HepG2 (cell line): ENCODE measurements at regions not wholly inside any gene's neighbourhood (a gene's known extent, or its start where the extent isn't known, plus 50 kb on each side); places are given as distances from the start of the nearest gene placed in this dataset.

ENCODE experiments used
- ATAC-seq: fragments of 200-7000 bp; cut with Tn5 transposase; 3 replicates; pipeline ENCODE4 v1.9.1; 2020; ENCODE audit warnings: mild to moderate bottlenecking, moderate library complexity
- BruUV-seq: library from RNA; stranded (reverse); fragments of 400-500 nt; replicated peaks from 2 replicates; lab custom pipeline; 2021; lab: Mats Ljungman, UMichigan
- CTCF ChIA-PET: fragments of 300-600 bp; formaldehyde crosslinking; extraction: SDS; loops from one replicate; lab custom pipeline; 2021; ENCODE audit warnings: low total read pairs, inconsistent platforms, low intra/inter-chr PET ratio; lab: Yijun Ruan, JAX
- POLR2A ChIA-PET: fragments of 350-600 bp; sonication (Branson Sonifier 250); formaldehyde crosslinking; loops from one replicate; lab custom pipeline; 2020; ENCODE audit warnings: antibody characterized with exemption, inconsistent platforms; lab: Yijun Ruan, JAX
- DNase-seq: peaks from one replicate; pipeline ENCODE4 v3.0.0-alpha.2; 2015; ENCODE audit warnings: low spot score
- FAIRE-seq: peaks from 3 replicates; lab custom pipeline; 2011; peaks lifted over from hg19 to GRCh38; lab: Jason Lieb, UNC
- H2AFZ ChIP-seq: one replicate; pipeline ENCODE4 v1.6.1; 2011; ENCODE audit warnings: low read length, inconsistent platforms
- H3K27ac ChIP-seq: fragments of 300-600 bp; 3 replicates; pipeline ENCODE4 v1.8.0; 2011; ENCODE audit warnings: mixed run types, mild to moderate bottlenecking, mixed read lengths, low read length, inconsistent platforms; ENCODE audit not compliant: insufficient read depth; ENCODE audit errors: extremely low read length
- H3K27me3 ChIP-seq, 2 experiments: fragments of 200-600 bp in 1 of 2; 2 replicates in 1 of 2; 3 replicates in 1 of 2; pipeline versions ENCODE4 v1.6.0 to v1.8.0; 2011; ENCODE audit warnings: low read length in 2 of 2, mild to moderate bottlenecking in 2 of 2, moderate library complexity in 2 of 2, inconsistent platforms in 1 of 2; ENCODE audit not compliant: insufficient read depth in 2 of 2, control insufficient read depth in 1 of 2
- H3K36me3 ChIP-seq, 2 experiments: fragments of 200-600 bp in 1 of 2; replicated peaks in 1 of 2; 2 replicates in 1 of 2; 3 replicates in 1 of 2; pipeline versions ENCODE4 v1.5.1 to v1.8.0; 2011; ENCODE audit warnings: low read length in 2 of 2, inconsistent platforms in 1 of 2; ENCODE audit not compliant: insufficient read depth in 2 of 2, control insufficient read depth in 1 of 2
- H3K4me1 ChIP-seq: 2 replicates; pipeline ENCODE4 v1.5.1; 2012; ENCODE audit warnings: low read length, inconsistent platforms; ENCODE audit not compliant: insufficient read depth
- H3K4me2 ChIP-seq: 2 replicates; pipeline ENCODE4 v1.6.0; 2011; ENCODE audit warnings: low read depth, low read length, inconsistent platforms
- H3K4me3 ChIP-seq, 3 experiments: fragments of 200-600 bp in 1 of 3; sonication (generic), shearing (Covaris generic) in 1 of 3; replicated peaks in 1 of 3; 2 replicates each; pipeline ENCODE4 v1.5.1; 2011 to 2016; ENCODE audit warnings: low read length in 3 of 3, inconsistent platforms in 2 of 3, low read depth in 2 of 3, mild to moderate bottlenecking in 2 of 3, control low read depth in 1 of 3, mixed read lengths in 1 of 3; ENCODE audit not compliant: insufficient read depth in 1 of 3
- H3K79me2 ChIP-seq: one replicate; pipeline ENCODE4 v1.6.1; 2011; ENCODE audit warnings: low read length, inconsistent platforms; ENCODE audit not compliant: insufficient read depth
- H3K9ac ChIP-seq: 2 replicates; pipeline ENCODE4 v1.6.0; 2011; ENCODE audit warnings: mild to moderate bottlenecking, low read depth, low read length, inconsistent platforms; ENCODE audit not compliant: insufficient read depth
- H3K9me3 ChIP-seq: 2 replicates; pipeline ENCODE4 v1.5.1; 2012; ENCODE audit warnings: mild to moderate bottlenecking, low read length
- H4K20me1 ChIP-seq: 2 replicates; pipeline ENCODE4 v1.6.0; 2011; ENCODE audit warnings: inconsistent platforms, mild to moderate bottlenecking, low read length, moderate library complexity; ENCODE audit not compliant: insufficient read depth
- CBFB ChIP-seq: sonication (generic); formaldehyde crosslinking; IDR thresholded peaks from 2 replicates; pipeline ENCODE4 v1.4.0; 2020; ENCODE audit warnings: missing genetic modification reagents
- CCDC6 ChIP-seq: sonication (generic); formaldehyde crosslinking; IDR thresholded peaks from 2 replicates; pipeline ENCODE4 v1.8.1; 2022; ENCODE audit warnings: mild to moderate bottlenecking, missing genetic modification reagents, moderate library complexity
- MAFK ChIP-seq, 2 experiments: IDR thresholded peaks in 1 of 2; conservative IDR thresholded peaks in 1 of 2; 2 replicates each; pipeline ENCODE4 v1.6.1; 2011; ENCODE audit warnings: improper control_type of control experiment in 2 of 2, low read length in 2 of 2
- MNT ChIP-seq: fragments of 450-650 bp; IDR thresholded peaks from 2 replicates; pipeline ENCODE4 v1.6.1; 2016
- NCOA1 ChIP-seq: sonication (generic); formaldehyde crosslinking; IDR thresholded peaks from 2 replicates; pipeline ENCODE4 v1.9.0; 2021; ENCODE audit warnings: missing genetic modification reagents
- NONO ChIP-seq, 2 experiments: fragments of 450-650 bp in 1 of 2; sonication (generic) in 1 of 2; formaldehyde crosslinking in 1 of 2; IDR thresholded peaks in 1 of 2; conservative IDR thresholded peaks in 1 of 2; 2 replicates each; pipeline versions ENCODE4 v1.6.1 to v1.8.0; 2017 to 2022; ENCODE audit warnings: mild to moderate bottlenecking in 1 of 2, missing genetic modification reagents in 1 of 2, moderate library complexity in 1 of 2
- REL ChIP-seq: sonication (generic); formaldehyde crosslinking; conservative IDR thresholded peaks from 2 replicates; pipeline ENCODE4 v1.8.0; 2022; ENCODE audit warnings: mild to moderate bottlenecking, missing genetic modification reagents, moderate library complexity
- SAFB2 ChIP-seq: sonication (generic); formaldehyde crosslinking; IDR thresholded peaks from 2 replicates; pipeline ENCODE4 v1.5.1; 2020; ENCODE audit warnings: missing genetic modification reagents, low read depth, mild to moderate bottlenecking, borderline replicate concordance
- ZC3H4 ChIP-seq: sonication (generic); formaldehyde crosslinking; IDR thresholded peaks from 2 replicates; pipeline ENCODE4 v1.4.0; 2020; ENCODE audit warnings: missing genetic modification reagents, borderline replicate concordance
- ZIK1 ChIP-seq: sonication (generic); formaldehyde crosslinking; IDR thresholded peaks from 2 replicates; pipeline ENCODE4 v1.5.0; 2020; ENCODE audit warnings: mild to moderate bottlenecking, low read depth, missing genetic modification reagents, borderline replicate concordance
- WGBS: methylation state at CpG from one replicate; pipeline ENCODE4 v1.1.6; 2017; ENCODE audit warnings: low lambda C conversion rate; 5-methylcytosine and 5-hydroxymethylcytosine counted together
- in situ Hi-C: cut with HindIII; loops from 2 replicates; pipeline ENCODE4 v1.10.0; 2017; ENCODE audit warnings: low pct_unique_long_range_greater_than_20kb; ENCODE audit not compliant: extremely low pct_ligation_motif_present
- intact Hi-C: fragments of 100-400 bp; cut with micrococcal nuclease; formaldehyde crosslinking; loops from one replicate; pipeline ENCODE4 v1.10.0; 2022; ENCODE audit not compliant: unreplicated experiment
- TF ChIP-seq, protein P1 (sequence below): sonication (generic); formaldehyde crosslinking; IDR thresholded peaks from 2 replicates; pipeline ENCODE4 v1.5.0; 2020; ENCODE audit warnings: missing genetic modification reagents
- TF ChIP-seq, protein P2 (sequence below): sonication (generic); formaldehyde crosslinking; conservative IDR thresholded peaks from 2 replicates; pipeline ENCODE4 v1.8.0; 2022; ENCODE audit warnings: missing genetic modification reagents
- TF ChIP-seq, protein P3 (sequence below): sonication (generic); formaldehyde crosslinking; IDR thresholded peaks from 2 replicates; pipeline ENCODE4 v1.4.0; 2020; ENCODE audit warnings: mild to moderate bottlenecking, missing genetic modification reagents

DNA sequence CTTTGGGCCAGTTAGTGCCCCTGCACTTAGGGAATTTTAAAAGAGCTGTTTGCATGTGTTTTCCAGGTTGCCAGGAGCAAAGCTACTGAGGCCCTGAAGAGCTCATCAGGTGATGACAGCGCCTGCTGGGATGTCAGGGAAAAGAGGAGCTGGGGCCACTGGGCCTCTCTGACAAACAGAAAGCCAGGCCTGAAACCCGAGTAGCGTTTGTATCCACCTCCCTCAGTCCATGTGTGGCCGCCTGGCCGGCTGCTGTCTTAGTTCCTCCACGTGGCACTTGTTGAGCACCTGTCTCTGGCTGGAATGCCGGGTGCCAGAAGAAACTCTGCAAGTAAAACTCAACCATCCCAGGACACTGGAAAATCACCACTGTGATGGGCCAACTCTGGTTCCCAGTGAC is 601.2 kb downstream of the CDH26 start:
- Histone ChIP-seq H3K4me1 (no peaks in the 10 kb centered on the region), H3K4me2 (no peak overlapping the region), H3K27me3 (peaks cover 0 to 11% of the 10 kb centered on the region in 2 experiments; a peak in 1 of 5 replicates), H2AFZ (no peak overlapping the region), H3K79me2 (no peaks in the 10 kb centered on the region), H3K27ac (no peak overlapping the region), H3K4me3 (no peak overlapping the region), H3K9ac (no peak overlapping the region), H3K9me3 (peaks cover 45% of the 10 kb centered on the region), H3K36me3 (no peaks in the 10 kb centered on the region), H4K20me1 (no peaks in the 10 kb centered on the region)
- no peak for DNase-seq
- no peak for FAIRE-seq
- BruUV-seq: no TSS peak
- TF ChIP-seq MNT: peak; percentile 23; the same call in 1 of the 2 replicates
- TF ChIP-seq NCOA1 (CRISPR knock-in tag): no peak
- TF ChIP-seq ZC3H4 (CRISPR knock-in tag): no peak
- 9% methylated on average over 6 of the region's 7 CpGs for WGBS
- ATAC-seq: no peak
- intact Hi-C loops: loop anchor here (5.0 kb wide), 1 partner anchor 573 kb away; no protein-coding TSS in a partner anchor
- ChIA-PET POLR2A (no interaction called here), CTCF (no interaction called here)
- in situ Hi-C loops: no loop called here

GRCh38 chr20:60561052-60561451 is 602.8 kb downstream of the CDH26 start:
- DNase-seq (no peak), ATAC-seq (no peak), FAIRE-seq (no peak)
- 0% methylated on average over 3 of the region's 3 CpGs for WGBS
- Histone ChIP-seq H3K4me2 (no peak overlapping the region), H3K9me3 (peaks cover 43% of the 10 kb centered on the region), H3K9ac (no peak overlapping the region), H3K27ac (no peak overlapping the region), H3K79me2 (no peaks in the 10 kb centered on the region), H3K4me1 (no peaks in the 10 kb centered on the region), H3K27me3 (peaks cover 0 to 18% of the 10 kb centered on the region in 2 experiments; a peak in 1 of 5 replicates), H4K20me1 (no peaks in the 10 kb centered on the region), H3K36me3 (no peaks in the 10 kb centered on the region), H3K4me3 (no peak overlapping the region), H2AFZ (no peak overlapping the region)
- intact Hi-C loops: no loop called here
- in situ Hi-C loops: no loop called here
- BruUV-seq: no TSS peak
- ChIA-PET CTCF (no interaction called here), POLR2A (no interaction called here)
- TF ChIP-seq, protein P1, sequence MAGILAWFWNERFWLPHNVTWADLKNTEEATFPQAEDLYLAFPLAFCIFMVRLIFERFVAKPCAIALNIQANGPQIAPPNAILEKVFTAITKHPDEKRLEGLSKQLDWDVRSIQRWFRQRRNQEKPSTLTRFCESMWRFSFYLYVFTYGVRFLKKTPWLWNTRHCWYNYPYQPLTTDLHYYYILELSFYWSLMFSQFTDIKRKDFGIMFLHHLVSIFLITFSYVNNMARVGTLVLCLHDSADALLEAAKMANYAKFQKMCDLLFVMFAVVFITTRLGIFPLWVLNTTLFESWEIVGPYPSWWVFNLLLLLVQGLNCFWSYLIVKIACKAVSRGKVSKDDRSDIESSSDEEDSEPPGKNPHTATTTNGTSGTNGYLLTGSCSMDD: no peak
- no peak for TF ChIP-seq NONO (IDR thresholded peaks at IDR 0.05)
- TF ChIP-seq NONO (CRISPR knock-in tag; conservative IDR thresholded peaks at IDR 0.05): no peak
- TF ChIP-seq, protein P2, sequence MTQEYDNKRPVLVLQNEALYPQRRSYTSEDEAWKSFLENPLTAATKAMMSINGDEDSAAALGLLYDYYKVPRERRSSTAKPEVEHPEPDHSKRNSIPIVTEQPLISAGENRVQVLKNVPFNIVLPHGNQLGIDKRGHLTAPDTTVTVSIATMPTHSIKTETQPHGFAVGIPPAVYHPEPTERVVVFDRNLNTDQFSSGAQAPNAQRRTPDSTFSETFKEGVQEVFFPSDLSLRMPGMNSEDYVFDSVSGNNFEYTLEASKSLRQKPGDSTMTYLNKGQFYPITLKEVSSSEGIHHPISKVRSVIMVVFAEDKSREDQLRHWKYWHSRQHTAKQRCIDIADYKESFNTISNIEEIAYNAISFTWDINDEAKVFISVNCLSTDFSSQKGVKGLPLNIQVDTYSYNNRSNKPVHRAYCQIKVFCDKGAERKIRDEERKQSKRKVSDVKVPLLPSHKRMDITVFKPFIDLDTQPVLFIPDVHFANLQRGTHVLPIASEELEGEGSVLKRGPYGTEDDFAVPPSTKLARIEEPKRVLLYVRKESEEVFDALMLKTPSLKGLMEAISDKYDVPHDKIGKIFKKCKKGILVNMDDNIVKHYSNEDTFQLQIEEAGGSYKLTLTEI (CRISPR knock-in tag): no peak
- TF ChIP-seq MAFK (conservative IDR thresholded peaks at IDR 0.05 in 1 of 2, IDR thresholded peaks at IDR 0.05 in 1 of 2; ENCODE audit: low read length in 2 of 2): no peak
- TF ChIP-seq, protein P3, sequence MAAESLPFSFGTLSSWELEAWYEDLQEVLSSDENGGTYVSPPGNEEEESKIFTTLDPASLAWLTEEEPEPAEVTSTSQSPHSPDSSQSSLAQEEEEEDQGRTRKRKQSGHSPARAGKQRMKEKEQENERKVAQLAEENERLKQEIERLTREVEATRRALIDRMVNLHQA (CRISPR knock-in tag): no peak
- no peak for TF ChIP-seq SAFB2 (CRISPR knock-in tag)
- no peak for TF ChIP-seq CCDC6 (CRISPR knock-in tag)
- TF ChIP-seq REL: no peak
- no peak for TF ChIP-seq ZIK1
- no peak for TF ChIP-seq CBFB
